Right lobe of liver (tissue), 6 donors: ENCODE measurements at regions not wholly inside any gene's neighbourhood (a gene's known extent, or its start where the extent isn't known, plus 50 kb on each side); places are given as distances from the start of the nearest gene placed in this dataset.

ENCODE experiments used
- ATAC-seq, 4 donors: fragments of 200-7000 bp; cut with Tn5 transposase; one replicate each; pipeline ENCODE4 v1.9.1; 2020; ENCODE audit warnings: mild to moderate bottlenecking in 4 of 4, moderate library complexity in 4 of 4
- DNase-seq, 3 donors: peaks; one replicate each; pipeline ENCODE4 v3.0.0-alpha.2; 2020
- H3K27ac ChIP-seq, 3 donors: fragments of 200-600 bp; one replicate each; pipeline ENCODE4 v1.8.0; 2022
- H3K27me3 ChIP-seq, 2 donors: fragments of 200-600 bp; one replicate each; pipeline ENCODE4 v1.8.0; 2022
- H3K36me3 ChIP-seq, 4 donors: fragments of 200-600 bp; sonication (generic) in 1 of 4; one replicate each; pipeline versions ENCODE4 v1.5.1 to v1.8.0; 2017 to 2022; ENCODE audit warnings: control low read depth in 1 of 4
- H3K4me1 ChIP-seq, 4 donors: fragments of 200-600 bp; sonication (generic) in 1 of 4; one replicate each; pipeline versions ENCODE4 v1.5.1 to v1.8.0; 2017 to 2022; ENCODE audit warnings: control low read depth in 1 of 4
- H3K4me3 ChIP-seq, 3 donors: fragments of 200-600 bp; one replicate each; pipeline ENCODE4 v1.8.0; 2022
- H3K9me3 ChIP-seq, 4 donors: fragments of 200-600 bp; sonication (generic) in 1 of 4; one replicate each; pipeline versions ENCODE4 v1.5.1 to v1.8.0; 2017 to 2022; ENCODE audit warnings: control low read depth in 1 of 4
- CTCF ChIP-seq, 4 donors: fragments of 200-600 bp in 3 of 4; fragments of 450-650 bp in 1 of 4; IDR thresholded peaks; one replicate each; pipeline versions ENCODE4 v1.5.1 to v1.8.0; 2016 to 2022; ENCODE audit warnings: antibody characterized with exemption in 4 of 4, mild to moderate bottlenecking in 2 of 4
- POLR2A ChIP-seq: fragments of 450-650 bp; IDR thresholded peaks from one replicate; pipeline ENCODE4 v1.6.1; 2017; ENCODE audit warnings: antibody characterized with exemption, mild to moderate bottlenecking
- WGBS: methylation state at CpG from one replicate; pipeline ENCODE4 v1.1.6; 2018; ENCODE audit warnings: low coverage, low lambda C conversion rate; ENCODE audit not compliant: insufficient coverage; ENCODE audit errors: missing lambda C conversion rate; 5-methylcytosine and 5-hydroxymethylcytosine counted together
- intact Hi-C, 2 donors: fragments of 100-400 bp; cut with DNase I; formaldehyde crosslinking; loops; one replicate each; pipeline versions ENCODE4 v1.11.2 to v1.14.1; 2022
- donor health status: DM: no; HTN: yes; CAD: no.
- donor health status: DM: no; HTN: no; CAD: no.
- donor health status: DM: no; HTN: no; CAD: no.
- donor health status: DM: no; HTN: yes; CAD: no.
- donor health status: DM: no; HTN: yes; CAD: no.

GRCh38 chr6:67567842-67568241 lies 1067.2 kb upstream of the ADGRB3 start:
- Histone ChIP-seq H3K4me1 (no peaks in the 10 kb centered on the region), H3K4me3 (no peak overlapping the region), H3K36me3 (no peaks in the 10 kb centered on the region), H3K9me3 (no peaks in the 10 kb centered on the region), H3K27me3 (no peaks in the 10 kb centered on the region), H3K27ac (no peak overlapping the region)
- 57% methylated on average over 1 of the region's 1 CpG for WGBS
- TF ChIP-seq CTCF (IDR thresholded peaks at IDR 0.05) (no peak), POLR2A (no peak)
- DNase-seq: no peak
- ATAC-seq: no peak
- intact Hi-C loops: no loop called here

GRCh38 chr6:67563671-67564070 lies 1071.4 kb upstream of the ADGRB3 start:
- Histone ChIP-seq H3K36me3 (no peaks in the 10 kb centered on the region), H3K27me3 (no peaks in the 10 kb centered on the region), H3K9me3 (no peaks in the 10 kb centered on the region), H3K4me1 (no peaks in the 10 kb centered on the region), H3K4me3 (no peak overlapping the region), H3K27ac (no peak overlapping the region)
- 45% methylated on average over 5 of the region's 5 CpGs for WGBS
- TF ChIP-seq CTCF (IDR thresholded peaks at IDR 0.05): no peak
- DNase-seq (no peak), ATAC-seq (no peak)
- intact Hi-C loops: no loop called here

- H3K27me3 ChIP-seq: no peaks in the 10 kb centered on the region
- ATAC-seq: no peak
- H3K36me3 ChIP-seq: no peaks in the 10 kb centered on the region
- no peak overlapping the region for H3K4me3 ChIP-seq
- no peak overlapping the region for H3K27ac ChIP-seq
- TF ChIP-seq POLR2A: no peak
- TF ChIP-seq CTCF (IDR thresholded peaks at IDR 0.05): no peak
- no peaks in the 10 kb centered on the region for H3K4me1 ChIP-seq
- WGBS: 80% methylated on average over 1 of the region's 2 CpGs
- no peaks in the 10 kb centered on the region for H3K9me3 ChIP-seq
- intact Hi-C loops: no loop called here
- DNase-seq: no peak
These were observed 1075.0 kb upstream of the ADGRB3 start for GRCh38 chr6:67560068-67560467.

- Histone ChIP-seq H3K4me1 (no peaks in the 10 kb centered on the region), H3K4me3 (no peak overlapping the region), H3K27ac (no peak overlapping the region), H3K9me3 (no peaks in the 10 kb centered on the region), H3K27me3 (no peaks in the 10 kb centered on the region), H3K36me3 (no peaks in the 10 kb centered on the region)
- 29% methylated on average over 1 of the region's 1 CpG for WGBS
- no peak for DNase-seq
- TF ChIP-seq POLR2A (no peak), CTCF (IDR thresholded peaks at IDR 0.05) (no peak)
- intact Hi-C loops: no loop called here
- ATAC-seq: no peak
These were observed 1076.1 kb upstream of the ADGRB3 start for GRCh38 chr6:67558985-67559384.

GRCh38 chr6:67544851-67545452 lies 1090.1 kb upstream of the ADGRB3 start:
- Histone ChIP-seq H3K27ac (no peak overlapping the region), H3K9me3 (peaks cover 0 to 5% (median 0%) of the 10 kb centered on the region in 4 donors), H3K4me1 (no peaks in the 10 kb centered on the region), H3K4me3 (no peak overlapping the region), H3K27me3 (no peaks in the 10 kb centered on the region), H3K36me3 (no peaks in the 10 kb centered on the region)
- no peak for TF ChIP-seq CTCF (IDR thresholded peaks at IDR 0.05)
- no peak for TF ChIP-seq POLR2A
- DNase-seq (no peak), ATAC-seq (no peak)
- intact Hi-C loops: no loop called here
- WGBS: 43% methylated on average over 1 of the region's 1 CpG
